Natural killer cell (primary cell): ENCODE measurements at regions not wholly inside any gene's neighbourhood (a gene's known extent, or its start where the extent isn't known, plus 50 kb on each side); places are given as distances from the start of the nearest gene placed in this dataset.

Source experiments
- ATAC-seq, 3 donors: fragments of 150-1000 bp in 2 of 3; fragments of 200-7000 bp in 1 of 3; cut with Tn5 transposase; 1 replicate in 1 of 3; 2 replicates in 2 of 3; pipeline ENCODE4 v1.10.0; 2021; ENCODE audit warnings: mild to moderate bottlenecking in 2 of 3, moderate library complexity in 2 of 3
- DNase-seq, 2 donors: peaks; one replicate each; pipeline versions ENCODE4 v3.0.0 to v3.0.0-alpha.2; 2013 to 2021; ENCODE audit warnings: mixed read lengths in 1 of 2
- H3K27ac ChIP-seq: one replicate; pipeline ENCODE4 v1.5.1; 2013; ENCODE audit warnings: mild to moderate bottlenecking, low read length
- H3K27me3 ChIP-seq: one replicate; pipeline ENCODE4 v1.6.1; 2013; ENCODE audit warnings: low read length; ENCODE audit not compliant: control insufficient read depth, insufficient read depth
- H3K36me3 ChIP-seq: one replicate; pipeline ENCODE4 v1.6.1; 2013; ENCODE audit warnings: low read length; ENCODE audit not compliant: control insufficient read depth, insufficient read depth
- H3K4me1 ChIP-seq: one replicate; pipeline ENCODE4 v1.6.1; 2013; ENCODE audit warnings: low read length; ENCODE audit not compliant: control insufficient read depth, insufficient read depth
- H3K4me3 ChIP-seq: one replicate; pipeline ENCODE4 v1.5.1; 2013; ENCODE audit warnings: low read length
- H3K9me3 ChIP-seq: one replicate; pipeline ENCODE4 v1.6.1; 2013; ENCODE audit warnings: low read length; ENCODE audit not compliant: control insufficient read depth, insufficient read depth
- H3K27ac Mint-ChIP-seq, 2 donors: one replicate each; pipeline ENCODE4 v1.8.0; 2022; ENCODE audit warnings: mild to moderate bottlenecking in 2 of 2, mixed read lengths in 2 of 2, moderate library complexity in 1 of 2
- H3K27me3 Mint-ChIP-seq, 2 donors: one replicate each; pipeline ENCODE4 v1.8.0; 2022; ENCODE audit warnings: low read depth in 2 of 2, mixed read lengths in 2 of 2
- H3K36me3 Mint-ChIP-seq: one replicate; pipeline ENCODE4 v1.8.0; 2022; ENCODE audit warnings: mixed read lengths
- H3K4me1 Mint-ChIP-seq, 2 donors: one replicate each; pipeline ENCODE4 v1.8.0; 2022; ENCODE audit warnings: mixed read lengths in 2 of 2
- H3K4me3 Mint-ChIP-seq: one replicate; pipeline ENCODE4 v1.8.0; 2022; ENCODE audit warnings: mild to moderate bottlenecking, moderate library complexity, mixed read lengths
- H3K9me3 Mint-ChIP-seq, 2 donors: one replicate each; pipeline ENCODE4 v1.8.0; 2022; ENCODE audit warnings: mixed read lengths in 2 of 2
- CTCF ChIP-seq: fragments of 200-600 bp; IDR thresholded peaks from one replicate; pipeline ENCODE4 v1.8.0; 2022; ENCODE audit warnings: antibody characterized with exemption
- WGBS: methylation state at CpG from one replicate; pipeline ENCODE4 v1.1.7; 2013; ENCODE audit warnings: missing lambda C conversion rate; ENCODE audit not compliant: insufficient coverage; 5-methylcytosine and 5-hydroxymethylcytosine counted together
- intact Hi-C: fragments of 100-400 bp; cut with micrococcal nuclease; formaldehyde crosslinking; loops from one replicate; pipeline ENCODE4 v1.14.2; 2022

GRCh38 chr4:11824566-11824965, 395.9 kb upstream of the HS3ST1 start:
- WGBS = 71% methylated on average over 2 of the region's 2 CpGs
- intact Hi-C loops = no loop called here

GRCh38 chr4:11821772-11822430, 393.2 kb upstream of the HS3ST1 start:
- no peak for DNase-seq
- intact Hi-C loops = no loop called here
- 77% methylated on average over 2 of the region's 2 CpGs for WGBS
- Mint-ChIP-seq H3K27ac (no peak overlapping the region), H3K27me3 (no peaks in the 10 kb centered on the region), H3K4me1 (no peaks in the 10 kb centered on the region), H3K9me3 (peaks cover 16% of the 10 kb centered on the region in 2 donors), H3K36me3 (no peaks in the 10 kb centered on the region), H3K4me3 (no peak overlapping the region)
- H3K4me1 ChIP-seq = no peaks in the 10 kb centered on the region
- no peak overlapping the region for H3K27ac ChIP-seq
- no peaks in the 10 kb centered on the region for H3K27me3 ChIP-seq
- no peaks in the 10 kb centered on the region for H3K9me3 ChIP-seq
- no peaks in the 10 kb centered on the region for H3K36me3 ChIP-seq
- no peak for ATAC-seq
- H3K4me3 ChIP-seq = no peak overlapping the region
- no peak for TF ChIP-seq CTCF

More at GRCh38 chr4:11824566-11824965, 395.9 kb upstream of the HS3ST1 start:
- Histone ChIP-seq H3K9me3 (no peaks in the 10 kb centered on the region), H3K27ac (no peak overlapping the region), H3K4me3 (no peak overlapping the region), H3K4me1 (no peaks in the 10 kb centered on the region), H3K36me3 (no peaks in the 10 kb centered on the region), H3K27me3 (no peaks in the 10 kb centered on the region)
- Mint-ChIP-seq H3K9me3 (peaks cover 17 to 18% of the 10 kb centered on the region in 2 donors), H3K4me3 (no peak overlapping the region), H3K27ac (no peak overlapping the region), H3K36me3 (no peaks in the 10 kb centered on the region), H3K27me3 (no peaks in the 10 kb centered on the region), H3K4me1 (no peaks in the 10 kb centered on the region)
- DNase-seq (no peak), ATAC-seq (no peak)
- no peak for TF ChIP-seq CTCF

GRCh38 chr4:11817088-11817487, 388.4 kb upstream of the HS3ST1 start:
- DNase-seq (no peak), ATAC-seq (no peak)
- no peaks in the 10 kb centered on the region for H3K36me3 Mint-ChIP-seq
- no peaks in the 10 kb centered on the region for H3K27me3 ChIP-seq
- peaks cover 3 to 10% of the 10 kb centered on the region in 2 donors for H3K9me3 Mint-ChIP-seq
- no peak overlapping the region for H3K27ac Mint-ChIP-seq
- no peak overlapping the region for H3K4me3 Mint-ChIP-seq
- no peaks in the 10 kb centered on the region for H3K4me1 ChIP-seq
- no peaks in the 10 kb centered on the region for H3K9me3 ChIP-seq
- H3K4me1 Mint-ChIP-seq = no peaks in the 10 kb centered on the region
- no peaks in the 10 kb centered on the region for H3K36me3 ChIP-seq
- no peak overlapping the region for H3K27ac ChIP-seq
- intact Hi-C loops = no loop called here
- H3K4me3 ChIP-seq = no peak overlapping the region
- no peak for TF ChIP-seq CTCF
- H3K27me3 Mint-ChIP-seq = no peaks in the 10 kb centered on the region

- 85% methylated on average over 1 of the region's 2 CpGs for WGBS
- Mint-ChIP-seq H3K4me3 (no peak overlapping the region), H3K4me1 (no peaks in the 10 kb centered on the region), H3K9me3 (peaks cover 0 to 5% of the 10 kb centered on the region in 2 donors), H3K27ac (no peak overlapping the region), H3K36me3 (no peaks in the 10 kb centered on the region), H3K27me3 (no peaks in the 10 kb centered on the region)
- TF ChIP-seq CTCF = no peak
- H3K9me3 ChIP-seq = no peaks in the 10 kb centered on the region
- no peak overlapping the region for H3K4me3 ChIP-seq
- intact Hi-C loops = no loop called here
- no peaks in the 10 kb centered on the region for H3K4me1 ChIP-seq
- H3K36me3 ChIP-seq = no peaks in the 10 kb centered on the region
- no peak overlapping the region for H3K27ac ChIP-seq
- ATAC-seq = no peak
- no peak for DNase-seq
- no peaks in the 10 kb centered on the region for H3K27me3 ChIP-seq
Measured at GRCh38 chr4:11814758-11815157, 386.1 kb upstream of the HS3ST1 start.
